Heart right ventricle (tissue), 16 donors: ENCODE measurements at regions not wholly inside any gene's neighbourhood (a gene's known extent, or its start where the extent isn't known, plus 50 kb on each side); places are given as distances from the start of the nearest gene placed in this dataset.

Experiments
- ATAC-seq, 8 donors: fragments of 200-7000 bp; cut with Tn5 transposase; one replicate each; pipeline ENCODE4 v1.9.1; 2020; ENCODE audit warnings: mild to moderate bottlenecking in 8 of 8, moderate library complexity in 8 of 8, moderate number of reproducible peaks in 1 of 8
- DNase-seq, 2 donors: peaks; one replicate each; pipeline ENCODE4 v3.0.0-alpha.2; 2020
- H3K27ac ChIP-seq, 10 donors: fragments of 200-600 bp; sonication (generic) in 2 of 10; one replicate each; pipeline versions ENCODE4 v1.5.0 to v1.8.0; 2020 to 2022; ENCODE audit warnings: mild to moderate bottlenecking in 3 of 10
- H3K27me3 ChIP-seq, 7 donors: fragments of 200-600 bp; one replicate each; pipeline ENCODE4 v1.8.0; 2021 to 2022; ENCODE audit warnings: mild to moderate bottlenecking in 2 of 7
- H3K36me3 ChIP-seq, 9 donors: fragments of 200-600 bp; sonication (generic) in 1 of 9; one replicate each; pipeline versions ENCODE4 v1.5.0 to v1.8.0; 2020 to 2022; ENCODE audit warnings: mild to moderate bottlenecking in 2 of 9
- H3K4me1 ChIP-seq, 9 donors: fragments of 200-600 bp; sonication (generic) in 1 of 9; one replicate each; pipeline versions ENCODE4 v1.5.0 to v1.8.0; 2020 to 2022; ENCODE audit warnings: mild to moderate bottlenecking in 4 of 9
- H3K4me3 ChIP-seq, 10 donors: fragments of 200-600 bp; sonication (generic) in 2 of 10; one replicate each; pipeline versions ENCODE4 v1.5.0 to v1.8.0; 2020 to 2022; ENCODE audit warnings: mild to moderate bottlenecking in 7 of 10, moderate library complexity in 2 of 10
- H3K9me3 ChIP-seq, 11 donors: fragments of 200-600 bp in 10 of 11; sonication (generic) in 2 of 11; one replicate each; pipeline versions ENCODE4 v1.5.0 to v1.8.0; 2013 to 2022; ENCODE audit warnings: mild to moderate bottlenecking in 2 of 11, control low read depth in 1 of 11, moderate library complexity in 1 of 11
- CTCF ChIP-seq, 9 donors: fragments of 200-600 bp; sonication (generic) in 2 of 9; IDR thresholded peaks; one replicate each; pipeline versions ENCODE4 v1.5.0 to v1.8.0; 2021 to 2022; ENCODE audit warnings: antibody characterized with exemption in 9 of 9, mild to moderate bottlenecking in 5 of 9, moderate library complexity in 1 of 9
- WGBS, 2 donors: extraction: QIAGEN DNeasy Blood & Tissue Kit; methylation state at CpG; one replicate each; pipeline ENCODE4 v1.1.7; 2013; ENCODE audit warnings: inconsistent platforms in 1 of 2; 5-methylcytosine and 5-hydroxymethylcytosine counted together
- intact Hi-C, 10 donors: fragments of 100-400 bp; cut with DNase I; formaldehyde crosslinking; loops; one replicate each; pipeline versions ENCODE4 v1.11.1 to v1.14.2; 2022
- donor health status: Arrhythmogenic right ventricular cardiomyopathy.
- donor health status: ischemic (EF 13 %, LVEDD 7.1; RV severe dilation, severe dysfunction).
- donor health status: healthy with polysubstance abuse.
- donor health status: DM: no; HTN: yes; CAD: no.
- donor health status: DM: no; HTN: no; CAD: no.
- donor health status: ischemic (EF 25% LVEDD 6.9; RV normal size, moderate dysfunction).
- donor health status: ischemic (EF 25% LVEDD 5.7; RV mildly dilated, moderate dysfunction).
- donor health status: healthy.
- donor health status: DM: yes; HTN: yes; CAD: no.
- donor health status: Ischemic cardiomyopathy.
- donor health status: ischemic (EF 35%, LVEDD 5.7; RV mildly dilated, moderate dysfunction).
- donor health status: nonischemic (EF 11% LVEDD 7.7; RV severe dilation, severe dysfunction).
- donor health status: DM: yes; HTN: yes; CAD: no.
- donor health status: PGD.
- donor health status: ischemic (EF 29% LVEDD 5.4; RV normal size, mild dysfunction).
- donor health status: nonischemic (EF 23%, LVEDD 6.1; RV moderate dilation, normal function).

- no peak for ATAC-seq
- no peak overlapping the region for H3K27ac ChIP-seq
- no peak for DNase-seq
- H3K9me3 ChIP-seq = no peaks in the 10 kb centered on the region
- peaks cover 0 to 27% (median 6%) of the 10 kb centered on the region in 9 donors for H3K4me1 ChIP-seq
- H3K36me3 ChIP-seq = no peaks in the 10 kb centered on the region
- no peaks in the 10 kb centered on the region for H3K27me3 ChIP-seq
- TF ChIP-seq CTCF (IDR thresholded peaks at IDR 0.05) = no peak
- no peak overlapping the region for H3K4me3 ChIP-seq
- intact Hi-C loops = no loop called here
These were observed 325.6 kb downstream of the ENC1 start for GRCh38 chr5:74314906-74315305.

- no peak for DNase-seq
- no peak overlapping the region for H3K27ac ChIP-seq
- intact Hi-C loops = no loop called here
- 89 to 91% methylated on average over 5 of the region's 5 CpGs for whole genome bisulfite sequencing, 2 donors
- no peak overlapping the region for H3K4me3 ChIP-seq
- no peaks in the 10 kb centered on the region for H3K27me3 ChIP-seq
- TF ChIP-seq CTCF (IDR thresholded peaks at IDR 0.05) = no peak
- ATAC-seq = no peak
- no peaks in the 10 kb centered on the region for H3K9me3 ChIP-seq
- H3K36me3 ChIP-seq = no peaks in the 10 kb centered on the region
- H3K4me1 ChIP-seq = peaks cover 0 to 28% (median 6%) of the 10 kb centered on the region in 9 donors
These were observed 326.6 kb downstream of the ENC1 start for GRCh38 chr5:74313896-74314295.

GRCh38 chr5:74312746-74313145 is 327.8 kb downstream of the ENC1 start:
- Histone ChIP-seq H3K4me3 (no peak overlapping the region), H3K9me3 (no peaks in the 10 kb centered on the region), H3K27ac (peak overlapping the region in 1 of 10 donors; percentile 33), H3K4me1 (peaks cover 0 to 28% (median 6%) of the 10 kb centered on the region in 9 donors), H3K27me3 (no peaks in the 10 kb centered on the region), H3K36me3 (no peaks in the 10 kb centered on the region)
- ATAC-seq (no peak), DNase-seq (no peak)
- no peak for TF ChIP-seq CTCF (IDR thresholded peaks at IDR 0.05)
- intact Hi-C loops = no loop called here
- WGBS, 2 donors = 91 to 94% methylated on average over 2 of the region's 2 CpGs

- Histone ChIP-seq H3K27ac (peak overlapping the region in 1 of 10 donors; percentile 33), H3K9me3 (no peaks in the 10 kb centered on the region), H3K4me1 (peaks cover 0 to 28% (median 6%) of the 10 kb centered on the region in 9 donors), H3K36me3 (no peaks in the 10 kb centered on the region), H3K4me3 (no peak overlapping the region), H3K27me3 (no peaks in the 10 kb centered on the region)
- ATAC-seq (peak in 2 of 8 donors; percentile 65 to 70), DNase-seq (no peak)
- intact Hi-C loops = no loop called here
- WGBS, 2 donors = 54 to 67% methylated on average over 1 of the region's 1 CpG
- no peak for TF ChIP-seq CTCF (IDR thresholded peaks at IDR 0.05)
These were observed 328.6 kb downstream of the ENC1 start for GRCh38 chr5:74311961-74312360.
